ENCODE measurements at regions not wholly inside any gene's neighbourhood (a gene's known extent, or its start where the extent isn't known, plus 50 kb on each side); places are given as distances from the start of the nearest gene placed in this dataset.

DNA sequence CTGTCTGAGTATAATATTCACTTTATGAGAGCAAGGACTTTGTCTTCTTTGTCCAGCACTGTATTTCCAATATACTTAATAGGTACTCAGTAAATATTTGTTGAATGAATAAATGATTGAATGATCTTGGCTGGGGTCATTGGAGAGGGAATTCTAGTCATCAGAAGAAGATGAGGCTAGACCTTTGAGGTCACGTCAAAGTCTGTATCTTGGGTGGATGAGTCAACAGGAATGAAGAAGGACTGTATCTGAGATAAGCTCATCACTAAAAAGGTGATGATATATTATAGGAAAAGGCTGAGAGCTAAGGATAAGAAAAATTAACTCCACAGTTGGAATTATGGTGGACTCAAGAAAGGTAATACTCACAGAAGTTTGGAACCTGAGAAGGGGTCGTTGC lies 125.1 kb upstream of the MAGI3 start:
- 86% methylated on average over 2 of the region's 2 CpGs for WGBS
- no peaks in the 10 kb centered on the region for H3K9me3 ChIP-seq (ENCODE audit: control insufficient read depth in 4 of 4, low read length in 3 of 4)
- H3K4me1 ChIP-seq (ENCODE audit: control insufficient read depth in 4 of 4, insufficient read depth in 4 of 4, low read length in 3 of 4), result no peaks in the 10 kb centered on the region
- H3K27ac ChIP-seq (ENCODE audit: low read depth in 1 of 2, low read length in 2 of 2), result no peak overlapping the region
- H3K9ac ChIP-seq (ENCODE audit: low read depth in 1 of 2, low read length in 2 of 2), result no peak overlapping the region
- DNase-seq (ENCODE audit: low spot score), result no peak
- no peak for TF ChIP-seq TAF1 (conservative IDR thresholded peaks at IDR 0.05)
- TF ChIP-seq FOXA1 (IDR thresholded peaks at IDR 0.05), result no peak
- TF ChIP-seq HNF4G (IDR thresholded peaks at IDR 0.05), result no peak
- TF ChIP-seq NR2F2 (IDR thresholded peaks at IDR 0.05), result no peak
- no peak for TF ChIP-seq HNF4A (conservative IDR thresholded peaks at IDR 0.05)
- TF ChIP-seq RXRA (IDR thresholded peaks at IDR 0.05), result no peak
- TF ChIP-seq, protein P1, sequence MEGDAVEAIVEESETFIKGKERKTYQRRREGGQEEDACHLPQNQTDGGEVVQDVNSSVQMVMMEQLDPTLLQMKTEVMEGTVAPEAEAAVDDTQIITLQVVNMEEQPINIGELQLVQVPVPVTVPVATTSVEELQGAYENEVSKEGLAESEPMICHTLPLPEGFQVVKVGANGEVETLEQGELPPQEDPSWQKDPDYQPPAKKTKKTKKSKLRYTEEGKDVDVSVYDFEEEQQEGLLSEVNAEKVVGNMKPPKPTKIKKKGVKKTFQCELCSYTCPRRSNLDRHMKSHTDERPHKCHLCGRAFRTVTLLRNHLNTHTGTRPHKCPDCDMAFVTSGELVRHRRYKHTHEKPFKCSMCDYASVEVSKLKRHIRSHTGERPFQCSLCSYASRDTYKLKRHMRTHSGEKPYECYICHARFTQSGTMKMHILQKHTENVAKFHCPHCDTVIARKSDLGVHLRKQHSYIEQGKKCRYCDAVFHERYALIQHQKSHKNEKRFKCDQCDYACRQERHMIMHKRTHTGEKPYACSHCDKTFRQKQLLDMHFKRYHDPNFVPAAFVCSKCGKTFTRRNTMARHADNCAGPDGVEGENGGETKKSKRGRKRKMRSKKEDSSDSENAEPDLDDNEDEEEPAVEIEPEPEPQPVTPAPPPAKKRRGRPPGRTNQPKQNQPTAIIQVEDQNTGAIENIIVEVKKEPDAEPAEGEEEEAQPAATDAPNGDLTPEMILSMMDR (IDR thresholded peaks at IDR 0.05; ENCODE audit: low read depth, low read length, missing input control), result no peak
- no peak for TF ChIP-seq JUND (IDR thresholded peaks at IDR 0.05)
- TF ChIP-seq, protein P2, sequence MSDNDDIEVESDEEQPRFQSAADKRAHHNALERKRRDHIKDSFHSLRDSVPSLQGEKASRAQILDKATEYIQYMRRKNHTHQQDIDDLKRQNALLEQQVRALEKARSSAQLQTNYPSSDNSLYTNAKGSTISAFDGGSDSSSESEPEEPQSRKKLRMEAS (IDR thresholded peaks at IDR 0.05), result no peak
- no peak for TF ChIP-seq RAD21 (IDR thresholded peaks at IDR 0.05)
- no peak for TF ChIP-seq EGR1 (IDR thresholded peaks at IDR 0.05; ENCODE audit: low read depth in 2 of 2)
- no peak for TF ChIP-seq GABPA (IDR thresholded peaks at IDR 0.05 in 1 of 2, conservative IDR thresholded peaks at IDR 0.05 in 1 of 2)
- TF ChIP-seq SP1 (IDR thresholded peaks at IDR 0.05), result no peak
- TF ChIP-seq, protein P3, sequence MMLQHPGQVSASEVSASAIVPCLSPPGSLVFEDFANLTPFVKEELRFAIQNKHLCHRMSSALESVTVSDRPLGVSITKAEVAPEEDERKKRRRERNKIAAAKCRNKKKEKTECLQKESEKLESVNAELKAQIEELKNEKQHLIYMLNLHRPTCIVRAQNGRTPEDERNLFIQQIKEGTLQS (IDR thresholded peaks at IDR 0.05), result no peak
- TF ChIP-seq YY1 (IDR thresholded peaks at IDR 0.05), result no peak
- TF ChIP-seq, protein P4, sequence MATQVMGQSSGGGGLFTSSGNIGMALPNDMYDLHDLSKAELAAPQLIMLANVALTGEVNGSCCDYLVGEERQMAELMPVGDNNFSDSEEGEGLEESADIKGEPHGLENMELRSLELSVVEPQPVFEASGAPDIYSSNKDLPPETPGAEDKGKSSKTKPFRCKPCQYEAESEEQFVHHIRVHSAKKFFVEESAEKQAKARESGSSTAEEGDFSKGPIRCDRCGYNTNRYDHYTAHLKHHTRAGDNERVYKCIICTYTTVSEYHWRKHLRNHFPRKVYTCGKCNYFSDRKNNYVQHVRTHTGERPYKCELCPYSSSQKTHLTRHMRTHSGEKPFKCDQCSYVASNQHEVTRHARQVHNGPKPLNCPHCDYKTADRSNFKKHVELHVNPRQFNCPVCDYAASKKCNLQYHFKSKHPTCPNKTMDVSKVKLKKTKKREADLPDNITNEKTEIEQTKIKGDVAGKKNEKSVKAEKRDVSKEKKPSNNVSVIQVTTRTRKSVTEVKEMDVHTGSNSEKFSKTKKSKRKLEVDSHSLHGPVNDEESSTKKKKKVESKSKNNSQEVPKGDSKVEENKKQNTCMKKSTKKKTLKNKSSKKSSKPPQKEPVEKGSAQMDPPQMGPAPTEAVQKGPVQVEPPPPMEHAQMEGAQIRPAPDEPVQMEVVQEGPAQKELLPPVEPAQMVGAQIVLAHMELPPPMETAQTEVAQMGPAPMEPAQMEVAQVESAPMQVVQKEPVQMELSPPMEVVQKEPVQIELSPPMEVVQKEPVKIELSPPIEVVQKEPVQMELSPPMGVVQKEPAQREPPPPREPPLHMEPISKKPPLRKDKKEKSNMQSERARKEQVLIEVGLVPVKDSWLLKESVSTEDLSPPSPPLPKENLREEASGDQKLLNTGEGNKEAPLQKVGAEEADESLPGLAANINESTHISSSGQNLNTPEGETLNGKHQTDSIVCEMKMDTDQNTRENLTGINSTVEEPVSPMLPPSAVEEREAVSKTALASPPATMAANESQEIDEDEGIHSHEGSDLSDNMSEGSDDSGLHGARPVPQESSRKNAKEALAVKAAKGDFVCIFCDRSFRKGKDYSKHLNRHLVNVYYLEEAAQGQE (IDR thresholded peaks at IDR 0.05), result no peak
- TF ChIP-seq, protein P5, sequence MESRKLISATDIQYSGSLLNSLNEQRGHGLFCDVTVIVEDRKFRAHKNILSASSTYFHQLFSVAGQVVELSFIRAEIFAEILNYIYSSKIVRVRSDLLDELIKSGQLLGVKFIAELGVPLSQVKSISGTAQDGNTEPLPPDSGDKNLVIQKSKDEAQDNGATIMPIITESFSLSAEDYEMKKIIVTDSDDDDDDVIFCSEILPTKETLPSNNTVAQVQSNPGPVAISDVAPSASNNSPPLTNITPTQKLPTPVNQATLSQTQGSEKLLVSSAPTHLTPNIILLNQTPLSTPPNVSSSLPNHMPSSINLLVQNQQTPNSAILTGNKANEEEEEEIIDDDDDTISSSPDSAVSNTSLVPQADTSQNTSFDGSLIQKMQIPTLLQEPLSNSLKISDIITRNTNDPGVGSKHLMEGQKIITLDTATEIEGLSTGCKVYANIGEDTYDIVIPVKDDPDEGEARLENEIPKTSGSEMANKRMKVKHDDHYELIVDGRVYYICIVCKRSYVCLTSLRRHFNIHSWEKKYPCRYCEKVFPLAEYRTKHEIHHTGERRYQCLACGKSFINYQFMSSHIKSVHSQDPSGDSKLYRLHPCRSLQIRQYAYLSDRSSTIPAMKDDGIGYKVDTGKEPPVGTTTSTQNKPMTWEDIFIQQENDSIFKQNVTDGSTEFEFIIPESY (IDR thresholded peaks at IDR 0.05), result no peak
- no peak for TF ChIP-seq FOXA2 (IDR thresholded peaks at IDR 0.05)
- H3K27me3 ChIP-seq (ENCODE audit: control insufficient read depth in 4 of 4, insufficient read depth in 4 of 4, low read length in 3 of 4), result no peaks in the 10 kb centered on the region
- H3K36me3 ChIP-seq (ENCODE audit: control insufficient read depth in 4 of 4, insufficient read depth in 3 of 4, low read depth in 1 of 4, low read length in 3 of 4), result no peaks in the 10 kb centered on the region
- no peak overlapping the region for H3K4me3 ChIP-seq (ENCODE audit: low read depth in 1 of 3, low read length in 3 of 3)
